H1 (cell line): ENCODE measurements at regions not wholly inside any gene's neighbourhood (a gene's known extent, or its start where the extent isn't known, plus 50 kb on each side); places are given as distances from the start of the nearest gene placed in this dataset.

Experiments used
- ASH2L ChIP-seq: fragments of 200-600, 300-600 bp; sonication (generic); IDR thresholded peaks from one replicate; pipeline ENCODE4 v1.7.1; 2017; ENCODE audit warnings: low read length
- POLR2AphosphoS5 ChIP-seq: IDR thresholded peaks from 2 replicates; pipeline ENCODE4 v1.6.1; 2011; ENCODE audit warnings: low read depth, low read length
- YY1 ChIP-seq: IDR thresholded peaks from 2 replicates; pipeline ENCODE4 v1.6.1; 2011; ENCODE audit warnings: low read depth, mild to moderate bottlenecking, low read length
- TF ChIP-seq, protein P1 (sequence below): fragments of 300-600 bp; sonication (generic); IDR thresholded peaks from 2 replicates; pipeline ENCODE4 v1.7.1; 2012; ENCODE audit warnings: low read length, moderate library complexity, mild to moderate bottlenecking, inconsistent platforms; ENCODE audit not compliant: insufficient replicate concordance

- TF ChIP-seq, protein P1, sequence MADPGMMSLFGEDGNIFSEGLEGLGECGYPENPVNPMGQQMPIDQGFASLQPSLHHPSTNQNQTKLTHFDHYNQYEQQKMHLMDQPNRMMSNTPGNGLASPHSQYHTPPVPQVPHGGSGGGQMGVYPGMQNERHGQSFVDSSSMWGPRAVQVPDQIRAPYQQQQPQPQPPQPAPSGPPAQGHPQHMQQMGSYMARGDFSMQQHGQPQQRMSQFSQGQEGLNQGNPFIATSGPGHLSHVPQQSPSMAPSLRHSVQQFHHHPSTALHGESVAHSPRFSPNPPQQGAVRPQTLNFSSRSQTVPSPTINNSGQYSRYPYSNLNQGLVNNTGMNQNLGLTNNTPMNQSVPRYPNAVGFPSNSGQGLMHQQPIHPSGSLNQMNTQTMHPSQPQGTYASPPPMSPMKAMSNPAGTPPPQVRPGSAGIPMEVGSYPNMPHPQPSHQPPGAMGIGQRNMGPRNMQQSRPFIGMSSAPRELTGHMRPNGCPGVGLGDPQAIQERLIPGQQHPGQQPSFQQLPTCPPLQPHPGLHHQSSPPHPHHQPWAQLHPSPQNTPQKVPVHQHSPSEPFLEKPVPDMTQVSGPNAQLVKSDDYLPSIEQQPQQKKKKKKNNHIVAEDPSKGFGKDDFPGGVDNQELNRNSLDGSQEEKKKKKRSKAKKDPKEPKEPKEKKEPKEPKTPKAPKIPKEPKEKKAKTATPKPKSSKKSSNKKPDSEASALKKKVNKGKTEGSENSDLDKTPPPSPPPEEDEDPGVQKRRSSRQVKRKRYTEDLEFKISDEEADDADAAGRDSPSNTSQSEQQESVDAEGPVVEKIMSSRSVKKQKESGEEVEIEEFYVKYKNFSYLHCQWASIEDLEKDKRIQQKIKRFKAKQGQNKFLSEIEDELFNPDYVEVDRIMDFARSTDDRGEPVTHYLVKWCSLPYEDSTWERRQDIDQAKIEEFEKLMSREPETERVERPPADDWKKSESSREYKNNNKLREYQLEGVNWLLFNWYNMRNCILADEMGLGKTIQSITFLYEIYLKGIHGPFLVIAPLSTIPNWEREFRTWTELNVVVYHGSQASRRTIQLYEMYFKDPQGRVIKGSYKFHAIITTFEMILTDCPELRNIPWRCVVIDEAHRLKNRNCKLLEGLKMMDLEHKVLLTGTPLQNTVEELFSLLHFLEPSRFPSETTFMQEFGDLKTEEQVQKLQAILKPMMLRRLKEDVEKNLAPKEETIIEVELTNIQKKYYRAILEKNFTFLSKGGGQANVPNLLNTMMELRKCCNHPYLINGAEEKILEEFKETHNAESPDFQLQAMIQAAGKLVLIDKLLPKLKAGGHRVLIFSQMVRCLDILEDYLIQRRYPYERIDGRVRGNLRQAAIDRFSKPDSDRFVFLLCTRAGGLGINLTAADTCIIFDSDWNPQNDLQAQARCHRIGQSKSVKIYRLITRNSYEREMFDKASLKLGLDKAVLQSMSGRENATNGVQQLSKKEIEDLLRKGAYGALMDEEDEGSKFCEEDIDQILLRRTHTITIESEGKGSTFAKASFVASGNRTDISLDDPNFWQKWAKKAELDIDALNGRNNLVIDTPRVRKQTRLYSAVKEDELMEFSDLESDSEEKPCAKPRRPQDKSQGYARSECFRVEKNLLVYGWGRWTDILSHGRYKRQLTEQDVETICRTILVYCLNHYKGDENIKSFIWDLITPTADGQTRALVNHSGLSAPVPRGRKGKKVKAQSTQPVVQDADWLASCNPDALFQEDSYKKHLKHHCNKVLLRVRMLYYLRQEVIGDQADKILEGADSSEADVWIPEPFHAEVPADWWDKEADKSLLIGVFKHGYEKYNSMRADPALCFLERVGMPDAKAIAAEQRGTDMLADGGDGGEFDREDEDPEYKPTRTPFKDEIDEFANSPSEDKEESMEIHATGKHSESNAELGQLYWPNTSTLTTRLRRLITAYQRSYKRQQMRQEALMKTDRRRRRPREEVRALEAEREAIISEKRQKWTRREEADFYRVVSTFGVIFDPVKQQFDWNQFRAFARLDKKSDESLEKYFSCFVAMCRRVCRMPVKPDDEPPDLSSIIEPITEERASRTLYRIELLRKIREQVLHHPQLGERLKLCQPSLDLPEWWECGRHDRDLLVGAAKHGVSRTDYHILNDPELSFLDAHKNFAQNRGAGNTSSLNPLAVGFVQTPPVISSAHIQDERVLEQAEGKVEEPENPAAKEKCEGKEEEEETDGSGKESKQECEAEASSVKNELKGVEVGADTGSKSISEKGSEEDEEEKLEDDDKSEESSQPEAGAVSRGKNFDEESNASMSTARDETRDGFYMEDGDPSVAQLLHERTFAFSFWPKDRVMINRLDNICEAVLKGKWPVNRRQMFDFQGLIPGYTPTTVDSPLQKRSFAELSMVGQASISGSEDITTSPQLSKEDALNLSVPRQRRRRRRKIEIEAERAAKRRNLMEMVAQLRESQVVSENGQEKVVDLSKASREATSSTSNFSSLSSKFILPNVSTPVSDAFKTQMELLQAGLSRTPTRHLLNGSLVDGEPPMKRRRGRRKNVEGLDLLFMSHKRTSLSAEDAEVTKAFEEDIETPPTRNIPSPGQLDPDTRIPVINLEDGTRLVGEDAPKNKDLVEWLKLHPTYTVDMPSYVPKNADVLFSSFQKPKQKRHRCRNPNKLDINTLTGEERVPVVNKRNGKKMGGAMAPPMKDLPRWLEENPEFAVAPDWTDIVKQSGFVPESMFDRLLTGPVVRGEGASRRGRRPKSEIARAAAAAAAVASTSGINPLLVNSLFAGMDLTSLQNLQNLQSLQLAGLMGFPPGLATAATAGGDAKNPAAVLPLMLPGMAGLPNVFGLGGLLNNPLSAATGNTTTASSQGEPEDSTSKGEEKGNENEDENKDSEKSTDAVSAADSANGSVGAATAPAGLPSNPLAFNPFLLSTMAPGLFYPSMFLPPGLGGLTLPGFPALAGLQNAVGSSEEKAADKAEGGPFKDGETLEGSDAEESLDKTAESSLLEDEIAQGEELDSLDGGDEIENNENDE, result no peak
- TF ChIP-seq POLR2AphosphoS5, result no peak
- TF ChIP-seq YY1, result no peak
- no peak for TF ChIP-seq ASH2L
- TF ChIP-seq, all 59 proteins: peak for 0
Observed at GRCh38 chr11:32302826-32303225, 132.5 kb downstream of the WT1 start (continued).
